HUES48 (cell line): ENCODE measurements at regions not wholly inside any gene's neighbourhood (a gene's known extent, or its start where the extent isn't known, plus 50 kb on each side); places are given as distances from the start of the nearest gene placed in this dataset.

Experiments
- H3K27ac ChIP-seq: one replicate; pipeline ENCODE4 v1.7.0; 2013; ENCODE audit warnings: low read depth, low read length, inconsistent platforms
- H3K27me3 ChIP-seq: 2 replicates; pipeline ENCODE4 v1.6.1; 2013; ENCODE audit warnings: mild to moderate bottlenecking, low read length; ENCODE audit not compliant: control insufficient read depth, insufficient read depth
- H3K36me3 ChIP-seq: 2 replicates; pipeline ENCODE4 v1.6.1; 2013; ENCODE audit warnings: low read length; ENCODE audit not compliant: control insufficient read depth, insufficient read depth
- H3K4me1 ChIP-seq: 2 replicates; pipeline ENCODE4 v1.6.1; 2013; ENCODE audit warnings: mild to moderate bottlenecking, low read length; ENCODE audit not compliant: control insufficient read depth, insufficient read depth
- H3K4me3 ChIP-seq: 2 replicates; pipeline ENCODE4 v1.5.1; 2013; ENCODE audit warnings: mild to moderate bottlenecking, low read depth, low read length
- H3K9ac ChIP-seq: 2 replicates; pipeline ENCODE4 v1.6.1; 2013; ENCODE audit warnings: mild to moderate bottlenecking, low read depth, low read length, moderate library complexity
- H3K9me3 ChIP-seq: 2 replicates; pipeline ENCODE4 v1.6.1; 2013; ENCODE audit warnings: low read length; ENCODE audit not compliant: control insufficient read depth, insufficient read depth

- no peaks in the 10 kb centered on the region for H3K27me3 ChIP-seq
- no peaks in the 10 kb centered on the region for H3K36me3 ChIP-seq
- no peak overlapping the region for H3K9ac ChIP-seq
- H3K4me3 ChIP-seq, result no peak overlapping the region
- H3K27ac ChIP-seq, result no peak overlapping the region
- no peaks in the 10 kb centered on the region for H3K4me1 ChIP-seq
- H3K9me3 ChIP-seq, result no peaks in the 10 kb centered on the region
Measured at GRCh38 chr12:126998747-126999285, 1268.2 kb upstream of the TMEM132C start.

DNA sequence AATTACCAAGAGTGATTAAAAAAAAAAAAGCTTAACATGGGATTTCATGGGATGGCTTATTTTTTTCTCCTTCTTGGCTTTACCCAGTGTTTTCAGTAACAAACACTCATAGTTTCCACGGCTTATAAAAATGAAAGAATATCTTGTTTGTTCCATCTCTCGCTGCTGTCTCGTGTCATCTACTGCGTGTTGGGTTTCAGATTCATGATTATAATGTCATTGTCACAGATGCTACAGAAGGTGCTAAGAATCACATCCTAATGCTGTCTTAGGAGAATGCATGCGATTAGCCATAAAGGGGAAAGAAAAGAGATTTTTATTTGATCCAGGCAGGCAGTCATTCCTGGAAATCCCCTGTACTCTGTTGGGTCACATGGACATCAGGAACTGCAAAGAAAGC is 1267.6 kb upstream of the TMEM132C start:
- Histone ChIP-seq H3K4me1 (no peaks in the 10 kb centered on the region), H3K9me3 (no peaks in the 10 kb centered on the region)

DNA sequence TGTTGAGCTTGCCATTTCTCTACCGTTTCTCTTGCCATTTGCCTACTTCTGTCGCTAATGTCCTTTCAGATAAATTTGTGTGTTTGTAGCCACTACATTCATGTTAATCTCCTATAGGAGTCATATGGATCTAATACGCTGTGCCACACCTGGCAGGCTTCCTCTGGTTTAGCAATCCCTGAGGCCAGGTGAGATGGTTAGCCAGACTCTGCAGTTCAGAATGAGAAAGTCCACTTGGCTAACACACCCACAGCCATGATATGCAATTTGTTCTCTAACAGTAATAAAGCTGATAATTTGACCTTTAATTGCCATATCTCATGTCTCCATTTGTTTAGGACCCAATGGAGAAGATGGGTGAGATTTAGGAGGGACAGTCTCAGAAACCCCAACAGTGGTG is 1261.6 kb upstream of the TMEM132C start:
- Histone ChIP-seq H3K36me3 (no peaks in the 10 kb centered on the region), H3K4me1 (no peaks in the 10 kb centered on the region), H3K4me3 (no peak overlapping the region), H3K9ac (no peak overlapping the region), H3K27ac (no peak overlapping the region), H3K9me3 (no peaks in the 10 kb centered on the region), H3K27me3 (no peaks in the 10 kb centered on the region)

More for the DNA sequence above, 1267.6 kb upstream of the TMEM132C start:
- H3K27ac ChIP-seq, result no peak overlapping the region
- H3K9ac ChIP-seq, result no peak overlapping the region
- no peaks in the 10 kb centered on the region for H3K27me3 ChIP-seq
- H3K4me3 ChIP-seq, result no peak overlapping the region
- no peaks in the 10 kb centered on the region for H3K36me3 ChIP-seq

DNA sequence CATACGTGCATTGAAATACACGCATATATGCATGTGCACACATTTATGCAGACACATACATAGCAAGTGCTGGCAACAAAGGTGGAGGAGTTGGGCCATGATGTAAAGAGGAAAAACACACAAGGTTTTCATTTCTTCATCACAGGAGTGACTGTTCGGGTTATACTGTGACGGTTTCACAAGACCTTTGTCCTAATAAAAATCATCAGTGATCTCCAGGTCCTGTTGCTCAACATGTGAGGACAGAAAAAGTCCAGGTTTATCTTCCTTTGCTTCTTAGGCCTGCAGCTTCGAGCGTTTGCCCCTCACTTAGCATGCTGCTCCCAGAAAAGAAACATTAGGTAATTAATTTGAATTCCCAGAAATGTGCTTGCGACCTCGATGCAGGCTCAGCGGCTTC is 1260.0 kb upstream of the TMEM132C start:
- Histone ChIP-seq H3K9ac (no peak overlapping the region), H3K4me3 (no peak overlapping the region), H3K27me3 (no peaks in the 10 kb centered on the region), H3K9me3 (no peaks in the 10 kb centered on the region), H3K4me1 (no peaks in the 10 kb centered on the region), H3K36me3 (no peaks in the 10 kb centered on the region), H3K27ac (no peak overlapping the region)

DNA sequence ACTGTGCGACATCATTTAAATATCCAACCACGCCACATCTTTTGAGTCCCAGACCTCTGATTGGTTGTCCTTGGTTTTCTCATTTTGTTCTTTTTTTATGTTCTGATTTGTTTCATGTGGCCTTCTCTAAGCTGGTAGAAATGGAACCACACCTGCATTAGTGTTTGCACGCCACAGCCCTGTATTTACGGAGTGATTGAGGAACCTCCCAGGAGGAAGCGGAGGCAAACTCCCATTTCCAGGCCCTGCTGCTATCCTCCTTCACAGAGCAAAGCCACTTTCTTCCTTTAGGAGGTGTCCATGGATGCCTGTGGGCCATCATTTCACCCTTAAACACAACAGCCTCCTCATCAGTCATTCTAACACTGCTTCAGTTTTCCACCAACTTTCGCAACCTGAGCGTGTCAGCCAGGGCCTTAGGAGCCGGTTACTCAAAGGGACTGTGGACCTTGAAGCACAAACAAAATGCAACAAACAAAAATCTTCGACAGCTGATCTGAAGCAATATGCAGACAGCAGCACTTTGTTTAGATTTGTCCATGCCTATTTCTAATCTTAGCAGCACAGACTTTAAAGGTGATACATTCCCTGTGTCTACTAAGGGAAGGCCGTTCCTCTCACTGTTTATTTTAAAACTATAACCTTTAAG is 1258.1 kb upstream of the TMEM132C start:
- Histone ChIP-seq H3K36me3 (no peaks in the 10 kb centered on the region), H3K9ac (no peak overlapping the region), H3K27me3 (no peaks in the 10 kb centered on the region), H3K4me1 (peaks cover 4% of the 10 kb centered on the region; the same call in 1 of the 2 replicates), H3K27ac (no peak overlapping the region), H3K9me3 (no peaks in the 10 kb centered on the region), H3K4me3 (no peak overlapping the region)

DNA sequence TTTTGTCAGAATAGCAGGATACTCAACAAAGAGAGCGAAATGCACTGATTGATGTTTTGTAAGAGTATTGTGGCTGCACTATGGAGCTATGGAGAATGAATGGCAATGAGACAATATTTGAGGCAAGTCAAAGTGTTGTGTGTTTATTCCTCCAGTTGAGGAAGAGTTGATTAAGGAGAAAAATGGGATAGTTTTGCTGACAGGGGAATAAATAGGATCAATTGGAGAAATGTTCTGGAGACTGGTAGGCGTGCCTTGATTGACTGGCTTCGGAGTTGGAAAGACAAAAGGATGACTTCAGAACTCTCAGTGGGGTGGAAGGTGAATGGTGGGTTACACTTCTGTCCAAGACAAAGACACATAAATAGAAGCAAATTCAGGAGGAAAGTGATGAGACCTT is 1254.9 kb upstream of the TMEM132C start:
- H3K4me3 ChIP-seq, result no peak overlapping the region
- peaks cover 4% of the 10 kb centered on the region; the same call in 1 of the 2 replicates for H3K4me1 ChIP-seq

DNA sequence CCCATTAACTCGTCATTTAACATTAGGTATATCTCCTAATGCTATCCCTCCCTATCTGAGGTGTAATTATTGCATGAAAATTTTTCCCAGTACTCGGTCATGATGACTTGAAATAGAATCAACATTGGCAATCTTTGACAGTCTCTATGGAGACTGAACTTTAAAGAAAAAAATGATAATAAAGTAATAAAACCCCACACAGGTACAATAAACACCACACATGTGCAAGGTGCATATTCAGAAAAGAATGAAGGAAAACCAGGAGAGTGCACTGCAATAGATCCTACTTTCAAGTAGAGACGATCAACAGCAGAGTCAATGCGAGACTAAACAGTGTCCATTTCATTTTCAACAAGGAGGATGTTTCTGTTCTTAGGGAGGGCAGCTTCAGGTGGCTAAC is 1253.8 kb upstream of the TMEM132C start:
- Histone ChIP-seq H3K9ac (no peak overlapping the region), H3K4me1 (peaks cover 4% of the 10 kb centered on the region; the same call in 1 of the 2 replicates), H3K27me3 (no peaks in the 10 kb centered on the region), H3K36me3 (no peaks in the 10 kb centered on the region), H3K9me3 (no peaks in the 10 kb centered on the region), H3K27ac (no peak overlapping the region), H3K4me3 (no peak overlapping the region)

More for the DNA sequence above, 1254.9 kb upstream of the TMEM132C start:
- no peaks in the 10 kb centered on the region for H3K27me3 ChIP-seq
- no peak overlapping the region for H3K27ac ChIP-seq
- no peaks in the 10 kb centered on the region for H3K9me3 ChIP-seq
- H3K36me3 ChIP-seq, result no peaks in the 10 kb centered on the region
- no peak overlapping the region for H3K9ac ChIP-seq

GRCh38 chr12:127014079-127014478 is 1252.9 kb upstream of the TMEM132C start:
- Histone ChIP-seq H3K4me1 (peaks cover 4% of the 10 kb centered on the region; the same call in 1 of the 2 replicates), H3K9ac (no peak overlapping the region), H3K27ac (no peak overlapping the region), H3K9me3 (no peaks in the 10 kb centered on the region), H3K27me3 (no peaks in the 10 kb centered on the region), H3K4me3 (no peak overlapping the region), H3K36me3 (no peaks in the 10 kb centered on the region)

DNA sequence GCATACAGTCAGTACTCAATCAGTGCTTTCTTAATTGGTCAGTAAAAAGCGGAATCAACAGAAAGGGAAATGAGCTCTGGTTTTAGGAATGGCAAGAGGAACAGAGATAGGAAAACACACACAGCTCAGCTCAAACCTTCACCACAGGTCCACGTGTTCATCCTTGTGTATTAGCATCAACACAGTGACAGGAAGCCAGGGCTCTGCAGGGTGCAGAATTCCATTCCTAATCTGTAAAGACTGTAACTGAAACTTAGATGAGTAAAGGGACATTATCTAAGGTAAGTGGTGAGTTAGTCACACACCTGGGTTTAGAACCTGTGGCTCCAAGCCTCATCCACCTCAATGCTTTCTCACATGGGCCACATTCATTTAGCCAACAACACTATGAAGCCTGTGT is 1242.2 kb upstream of the TMEM132C start:
- Histone ChIP-seq H3K36me3 (no peaks in the 10 kb centered on the region), H3K4me3 (no peak overlapping the region), H3K4me1 (peaks cover 9% of the 10 kb centered on the region; the same call in 1 of the 2 replicates)

GRCh38 chr12:127025545-127025944 is 1241.4 kb upstream of the TMEM132C start:
- Histone ChIP-seq H3K9ac (no peak overlapping the region), H3K4me3 (no peak overlapping the region), H3K36me3 (no peaks in the 10 kb centered on the region), H3K27ac (no peak overlapping the region), H3K27me3 (no peaks in the 10 kb centered on the region), H3K9me3 (no peaks in the 10 kb centered on the region), H3K4me1 (peaks cover 9% of the 10 kb centered on the region; the same call in 1 of the 2 replicates)

More for the DNA sequence above, 1242.2 kb upstream of the TMEM132C start:
- Histone ChIP-seq H3K27me3 (no peaks in the 10 kb centered on the region), H3K9me3 (no peaks in the 10 kb centered on the region), H3K27ac (no peak overlapping the region), H3K9ac (no peak overlapping the region)

GRCh38 chr12:127035011-127035879 is 1231.7 kb upstream of the TMEM132C start:
- H3K9me3 ChIP-seq, result no peaks in the 10 kb centered on the region
- no peaks in the 10 kb centered on the region for H3K36me3 ChIP-seq
- no peaks in the 10 kb centered on the region for H3K27me3 ChIP-seq
- H3K4me1 ChIP-seq, result peaks cover 10% of the 10 kb centered on the region
- no peak overlapping the region for H3K9ac ChIP-seq
- no peak overlapping the region for H3K4me3 ChIP-seq
- no peak overlapping the region for H3K27ac ChIP-seq
